BLaER1 treated with 17β-estradiol and CSF1 and Interleukin-3, amounts not matched to agents 10 nM and 100 nM (cell line): ENCODE measurements at regions not wholly inside any gene's neighbourhood (a gene's known extent, or its start where the extent isn't known, plus 50 kb on each side); places are given as distances from the start of the nearest gene placed in this dataset.

Experiments
- H3K27ac ChIP-seq, 11 experiments: shearing (Covaris generic); formaldehyde crosslinking; 2 replicates each; pipeline ENCODE4 v1.8.1; 2022
- H3K27me3 ChIP-seq, 11 experiments: shearing (Covaris generic); formaldehyde crosslinking; 2 replicates each; pipeline ENCODE4 v1.8.1; 2022
- H3K36me3 ChIP-seq, 11 experiments: shearing (Covaris generic); formaldehyde crosslinking; 2 replicates each; pipeline ENCODE4 v1.8.1; 2022
- H3K4me1 ChIP-seq, 10 experiments: shearing (Covaris generic); formaldehyde crosslinking; 2 replicates each; pipeline ENCODE4 v1.8.1; 2022
- H3K4me2 ChIP-seq, 11 experiments: shearing (Covaris generic); formaldehyde crosslinking; 2 replicates each; pipeline ENCODE4 v1.8.1; 2022
- H3K4me3 ChIP-seq, 10 experiments: shearing (Covaris generic); formaldehyde crosslinking; 2 replicates each; pipeline ENCODE4 v1.8.1; 2022
- H3K9ac ChIP-seq, 11 experiments: shearing (Covaris generic); formaldehyde crosslinking; 2 replicates each; pipeline ENCODE4 v1.8.1; 2022
- H3K9me3 ChIP-seq, 11 experiments: shearing (Covaris generic); formaldehyde crosslinking; replicated peaks in 1 of 11; 2 replicates each; pipeline ENCODE4 v1.8.1; 2022
- H4K20me1 ChIP-seq, 11 experiments: shearing (Covaris generic); formaldehyde crosslinking; 2 replicates each; pipeline ENCODE4 v1.8.1; 2022
- Cebpa-rat ChIP-seq, 11 experiments: shearing (Covaris generic); IDR thresholded peaks; 2 replicates each; pipeline ENCODE4 v1.8.1; 2022

DNA sequence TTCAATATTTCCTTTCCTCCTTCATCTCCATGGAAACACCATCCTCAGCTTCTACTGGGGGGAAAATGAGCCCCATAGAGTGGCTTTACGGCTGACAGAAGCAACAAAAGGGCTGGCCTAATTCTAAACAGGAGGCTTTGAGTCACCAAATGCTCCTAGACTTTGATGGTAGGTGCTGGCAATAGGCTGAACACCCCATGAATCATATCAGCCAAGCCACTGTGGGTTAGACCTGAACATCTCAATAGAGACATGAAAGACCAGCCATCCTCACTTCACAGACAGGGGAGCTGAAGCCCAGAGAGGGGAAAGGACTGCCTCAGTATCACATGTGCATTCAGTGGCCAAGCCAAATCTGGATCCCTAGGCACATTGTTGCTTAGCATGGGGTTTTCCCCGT lies 107.6 kb downstream of the AMER1 start:
- H3K27ac ChIP-seq: no peak overlapping the region
- no peaks in the 10 kb centered on the region for H4K20me1 ChIP-seq
- H3K9ac ChIP-seq: no peak overlapping the region
- peaks cover 0 to 8% (median 0%) of the 10 kb centered on the region in 10 experiments; a peak in 1 of 20 replicates for H3K4me1 ChIP-seq
- peaks cover 5 to 55% (median 36%) of the 10 kb centered on the region in 11 experiments; a peak in 18 of 22 replicates for H3K27me3 ChIP-seq
- no peak overlapping the region for H3K4me3 ChIP-seq
- H3K9me3 ChIP-seq: no peaks in the 10 kb centered on the region
- H3K4me2 ChIP-seq: no peak overlapping the region
- no peaks in the 10 kb centered on the region for H3K36me3 ChIP-seq
- TF ChIP-seq Cebpa-rat (IDR thresholded peaks at IDR 0.05): no peak

DNA sequence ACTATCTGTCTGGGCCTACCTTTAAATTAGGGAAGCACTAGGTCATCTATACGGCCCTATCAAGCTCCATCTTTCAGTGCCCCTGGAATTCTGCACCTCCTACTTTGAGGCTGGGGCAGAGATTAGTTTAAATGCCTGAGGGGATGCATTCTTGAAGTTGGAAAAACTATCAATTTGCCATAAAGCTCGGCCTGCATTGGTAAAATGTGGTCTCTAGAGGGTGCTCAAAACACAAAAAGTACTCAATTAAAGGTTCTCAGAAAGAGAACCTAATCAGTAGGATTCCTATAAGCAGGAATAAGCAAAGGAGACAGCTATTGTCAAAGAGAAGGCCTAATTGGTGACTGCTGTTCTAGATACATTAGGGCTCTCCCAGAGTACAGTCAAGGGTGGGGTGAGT lies 111.7 kb downstream of the AMER1 start:
- Histone ChIP-seq H4K20me1 (no peaks in the 10 kb centered on the region), H3K4me3 (no peak overlapping the region), H3K27me3 (peaks cover 0 to 19% (median 7%) of the 10 kb centered on the region in 11 experiments; a peak in 12 of 22 replicates), H3K27ac (no peak overlapping the region), H3K36me3 (no peaks in the 10 kb centered on the region), H3K9me3 (peaks cover 0 to 16% (median 7%) of the 10 kb centered on the region in 11 experiments; a peak in 13 of 22 replicates), H3K9ac (no peak overlapping the region), H3K4me2 (no peak overlapping the region; a peak in 1 of 22 replicates), H3K4me1 (peaks cover 0 to 8% (median 0%) of the 10 kb centered on the region in 10 experiments; a peak in 1 of 20 replicates)
- TF ChIP-seq Cebpa-rat (IDR thresholded peaks at IDR 0.05): no peak
